HUDEP-2 (cell line): ENCODE measurements at regions not wholly inside any gene's neighbourhood (a gene's known extent, or its start where the extent isn't known, plus 50 kb on each side); places are given as distances from the start of the nearest gene placed in this dataset.

Experiments used
- DNase-seq, 76 experiments: peaks; one replicate each; lab custom pipeline; 2025; ENCODE audit not compliant: unreplicated experiment in 76 of 76; lab: John Stamatoyannopoulos, UW

DNA sequence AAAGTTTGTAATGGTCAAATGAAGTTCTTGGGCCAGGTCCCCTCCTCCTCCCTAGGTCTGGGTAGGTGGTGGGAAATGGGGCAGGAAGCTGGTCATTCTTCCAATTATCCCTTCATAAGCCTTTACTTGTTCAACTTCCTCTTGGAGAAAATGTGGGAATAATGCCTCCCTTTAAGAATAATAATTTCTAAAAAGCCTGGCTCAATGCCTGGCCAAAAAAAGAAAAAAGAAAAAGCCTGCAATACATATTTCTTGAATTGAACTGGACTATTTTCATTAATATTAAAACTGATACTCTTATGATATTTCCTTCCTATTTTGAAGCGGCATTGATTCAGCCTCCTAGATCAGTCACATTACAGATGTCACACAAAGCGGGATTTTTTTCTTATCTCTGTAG, 600.9 kb downstream of the CCDC171 start:
- DNase-seq, result no peak

DNA sequence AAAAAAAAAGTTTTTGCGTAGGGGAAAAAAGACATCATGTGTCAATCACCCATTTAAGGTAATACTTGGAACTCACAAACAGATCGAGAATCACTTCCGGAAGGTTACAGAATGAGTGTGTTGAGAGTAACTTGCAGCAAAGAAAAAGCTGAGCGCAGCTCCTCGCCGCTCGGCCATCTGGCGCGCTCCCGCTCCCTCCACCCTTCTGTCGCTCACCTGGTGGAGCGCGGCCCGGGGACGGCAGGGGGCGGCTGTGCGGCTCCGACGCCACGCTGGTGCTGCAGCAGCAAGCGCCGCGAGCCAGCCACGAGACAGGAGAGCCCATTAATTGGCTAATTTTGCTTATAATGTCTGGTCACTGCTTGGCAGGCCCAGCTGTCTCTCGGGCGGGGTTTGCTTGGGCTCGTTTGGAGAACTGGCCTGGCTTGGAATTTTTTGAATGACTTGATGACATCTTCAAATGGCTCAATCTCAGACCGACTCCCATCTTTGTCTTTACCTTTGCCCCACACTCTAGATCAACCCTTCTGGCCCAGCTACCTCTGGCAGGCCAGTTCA, 601.8 kb downstream of the CCDC171 start:
- no peak for DNase-seq

DNA sequence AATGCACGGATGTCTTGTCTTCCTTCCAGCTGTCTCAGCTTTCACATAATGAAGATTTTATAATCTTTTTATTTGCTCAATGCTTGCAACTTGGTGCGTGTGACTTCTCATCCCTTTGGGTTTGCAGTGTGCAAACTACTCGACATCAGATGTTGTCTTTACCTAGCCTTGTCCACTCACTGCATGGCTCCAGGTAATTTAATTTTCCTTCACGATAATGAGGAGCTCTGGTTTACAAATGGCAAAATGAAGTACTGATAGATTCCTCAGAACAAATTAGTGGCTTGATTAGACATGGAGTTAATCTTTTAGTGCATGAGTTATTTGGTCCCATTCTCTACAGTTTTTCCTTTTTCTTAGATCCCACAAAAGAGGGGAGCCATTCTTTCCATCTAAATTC, 603.0 kb downstream of the CCDC171 start:
- no peak for DNase-seq

DNA sequence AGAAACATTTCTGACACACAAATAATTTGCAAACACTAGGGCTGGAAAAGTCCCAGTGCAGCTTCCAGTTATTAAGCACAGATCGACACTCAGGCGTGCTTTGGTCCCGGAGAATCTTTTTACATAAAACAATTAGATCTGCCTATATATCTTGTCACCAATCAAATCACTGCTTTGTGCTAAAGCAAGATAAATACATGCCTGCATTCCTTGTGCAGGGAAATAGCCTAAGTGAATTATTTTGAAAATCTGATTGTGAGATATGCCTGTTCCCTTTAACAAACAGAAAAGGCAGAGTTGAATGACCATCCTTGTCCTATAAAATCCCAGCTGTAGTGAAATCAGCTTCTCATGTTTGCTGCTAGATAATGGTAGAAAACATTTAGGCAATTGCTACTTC, 604.4 kb downstream of the CCDC171 start:
- no peak for DNase-seq

DNA sequence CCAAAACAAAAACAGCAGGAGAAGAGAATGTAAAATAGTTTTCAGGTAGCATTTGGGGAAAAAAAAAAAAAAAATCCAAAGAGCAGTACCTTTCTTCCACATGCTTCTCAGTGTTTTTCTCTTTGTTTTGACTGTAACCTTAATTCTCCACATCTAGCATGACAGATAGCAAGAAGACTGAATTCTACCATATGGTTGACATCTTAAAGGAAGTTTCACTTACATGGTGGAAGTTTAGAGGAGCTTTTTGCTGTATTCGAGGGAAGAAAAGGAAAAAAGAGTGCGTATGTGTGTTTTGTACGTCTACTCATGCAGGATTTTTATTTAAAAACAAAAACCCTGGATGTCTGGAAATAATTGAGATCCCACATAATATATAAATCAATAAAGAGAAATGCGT, 604.8 kb downstream of the CCDC171 start:
- DNase-seq, result no peak

DNA sequence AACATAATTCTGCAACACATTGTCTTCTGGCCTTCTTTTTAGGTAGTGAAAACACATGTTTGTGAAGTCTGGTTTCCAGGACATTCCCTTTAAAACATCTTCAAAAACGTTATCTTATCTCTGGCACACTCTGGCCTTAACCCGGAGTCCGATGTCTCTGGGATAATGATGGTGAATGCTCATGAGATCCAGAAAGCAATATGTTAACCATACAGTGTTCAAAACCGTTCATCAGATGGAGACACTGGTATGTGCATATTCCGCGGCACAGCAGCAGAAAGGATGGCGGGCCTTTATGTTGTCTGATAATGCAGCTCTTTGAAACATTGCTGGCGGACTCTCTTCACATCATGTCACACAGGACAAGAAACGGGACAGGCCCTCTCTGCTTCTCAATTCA, 605.2 kb downstream of the CCDC171 start:
- DNase-seq, result no peak

DNA sequence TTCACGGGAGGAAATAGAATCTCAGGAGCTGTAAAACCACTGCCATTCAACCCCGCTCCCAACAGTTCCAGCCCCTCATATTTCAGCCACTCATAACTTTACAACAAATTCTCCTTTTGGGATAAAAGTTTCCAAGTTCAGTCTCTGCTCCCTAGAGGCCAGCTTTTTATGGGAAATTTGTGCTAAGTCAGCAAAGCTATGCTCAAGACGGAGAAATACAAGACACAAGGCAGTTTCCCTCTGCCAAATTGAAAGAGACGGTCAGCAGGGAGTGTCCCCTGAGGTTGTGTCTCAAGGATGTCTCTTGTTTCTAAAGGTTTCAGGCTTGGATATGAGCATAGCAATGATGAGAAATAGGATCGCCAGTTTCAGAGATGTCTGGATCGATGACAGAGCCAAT, 608.6 kb downstream of the CCDC171 start:
- no peak for DNase-seq

DNA sequence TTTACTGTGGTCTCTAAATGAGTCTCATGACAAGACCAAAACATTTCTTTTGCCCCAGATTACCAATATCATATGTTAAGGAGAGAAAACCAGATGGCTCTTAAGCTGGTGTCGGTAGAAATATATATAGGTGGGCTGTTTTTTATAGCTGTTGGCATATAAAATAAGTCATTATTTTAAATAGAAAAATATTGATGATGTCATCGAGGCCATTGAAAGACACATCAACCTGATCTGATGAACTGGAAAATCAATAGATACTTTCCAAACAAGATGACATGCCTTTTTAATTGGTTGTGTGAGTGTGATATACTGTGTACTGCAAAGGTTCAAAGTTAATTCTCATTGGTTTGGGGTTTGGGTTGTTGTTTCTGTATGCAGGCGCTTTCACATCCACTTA, 617.3 kb downstream of the CCDC171 start:
- no peak for DNase-seq

DNA sequence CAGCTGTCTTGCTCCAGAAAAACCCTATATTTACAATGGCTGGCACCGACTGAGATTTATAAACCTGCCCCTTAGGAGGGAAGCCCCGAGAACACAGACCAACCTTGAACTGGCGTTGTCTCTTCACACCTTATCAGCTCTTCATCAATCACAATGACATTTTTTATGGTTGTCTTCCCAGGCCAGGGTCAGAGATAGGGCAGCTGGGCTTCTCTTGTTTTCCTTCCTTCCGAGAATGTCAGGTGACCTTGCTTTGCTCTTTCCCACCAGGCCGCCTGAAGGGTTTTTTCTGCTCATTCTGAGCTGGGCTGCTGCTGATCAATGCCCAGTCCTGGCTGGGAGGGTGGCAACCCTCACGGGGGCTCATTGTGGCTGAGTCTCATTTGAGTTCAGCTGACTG, 619.1 kb downstream of the CCDC171 start:
- no peak for DNase-seq

DNA sequence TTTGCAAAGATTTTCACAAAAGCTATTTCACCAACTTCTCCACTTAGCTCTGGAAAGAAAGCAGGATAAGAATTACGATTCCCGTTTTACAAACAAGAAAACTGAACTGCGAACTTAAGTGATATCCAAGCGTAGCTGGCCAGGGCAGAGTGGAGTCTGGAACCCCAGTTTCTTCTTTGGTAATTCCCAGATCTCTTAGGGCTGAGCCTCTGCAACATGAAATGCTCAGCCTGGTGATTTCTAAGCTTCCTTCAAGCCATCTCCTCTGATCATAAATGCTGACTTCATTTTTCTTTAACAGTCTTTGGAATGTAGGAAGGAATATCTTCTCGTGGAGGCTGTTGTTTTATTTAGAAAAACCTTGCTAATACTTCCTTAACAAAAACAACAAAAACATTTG, 620.0 kb downstream of the CCDC171 start:
- DNase-seq, result no peak

DNA sequence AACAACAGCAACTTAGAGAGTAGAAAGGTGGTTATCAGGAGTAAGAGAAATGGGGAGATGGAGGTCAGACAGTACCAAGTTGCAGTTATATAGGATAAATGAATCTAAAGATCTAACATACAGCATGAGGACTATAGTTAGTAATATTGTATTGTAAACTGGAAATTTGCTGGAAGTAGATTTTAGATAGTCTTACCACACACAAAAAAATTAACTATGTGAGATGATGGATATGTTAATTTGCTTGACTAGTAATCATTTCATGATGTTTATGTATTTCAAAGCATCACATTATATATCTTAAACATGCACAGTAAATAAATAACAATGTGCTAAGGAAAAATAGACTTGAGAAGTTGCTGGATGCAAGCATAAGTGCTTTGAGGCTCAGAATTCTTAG, 622.1 kb downstream of the CCDC171 start:
- DNase-seq, result no peak

DNA sequence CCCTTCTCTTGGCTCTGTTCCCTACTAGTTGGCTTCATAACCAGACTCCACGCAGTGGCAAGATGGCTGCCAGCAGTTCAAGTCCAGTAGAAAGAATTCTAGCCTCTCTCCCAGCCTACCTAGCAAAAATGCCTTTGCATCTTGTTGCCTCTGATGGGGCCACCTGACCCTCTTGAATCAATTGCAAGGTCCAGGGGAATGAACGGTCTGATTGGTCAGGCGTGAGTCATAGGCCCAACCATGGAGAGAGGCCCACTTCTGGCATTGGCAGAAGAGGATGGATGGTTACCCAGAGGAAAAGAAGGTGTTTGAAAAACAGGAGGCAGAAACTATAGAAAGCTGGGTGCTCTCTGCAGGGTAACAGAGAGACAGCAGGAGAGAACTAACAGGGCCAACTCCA, 622.6 kb downstream of the CCDC171 start:
- no peak for DNase-seq

DNA sequence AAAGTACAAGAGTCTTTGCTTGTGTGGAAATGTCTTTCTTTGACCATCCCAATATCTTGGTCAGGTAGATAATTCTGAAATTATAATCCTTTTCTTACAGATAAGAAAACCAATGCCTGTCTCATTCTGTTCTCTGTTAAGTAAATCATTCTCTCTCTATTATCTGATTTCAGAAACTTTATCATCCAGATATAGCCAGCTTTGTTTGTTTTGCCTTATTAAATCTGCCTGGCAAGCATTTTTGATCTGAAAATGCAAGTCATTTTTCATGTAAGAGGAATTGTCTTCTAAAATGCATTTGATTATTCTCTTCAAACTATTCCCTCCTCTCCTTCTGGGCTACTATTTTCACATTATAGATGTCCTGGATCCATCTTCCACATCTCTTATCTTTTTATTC, 625.5 kb downstream of the CCDC171 start:
- DNase-seq, result no peak

DNA sequence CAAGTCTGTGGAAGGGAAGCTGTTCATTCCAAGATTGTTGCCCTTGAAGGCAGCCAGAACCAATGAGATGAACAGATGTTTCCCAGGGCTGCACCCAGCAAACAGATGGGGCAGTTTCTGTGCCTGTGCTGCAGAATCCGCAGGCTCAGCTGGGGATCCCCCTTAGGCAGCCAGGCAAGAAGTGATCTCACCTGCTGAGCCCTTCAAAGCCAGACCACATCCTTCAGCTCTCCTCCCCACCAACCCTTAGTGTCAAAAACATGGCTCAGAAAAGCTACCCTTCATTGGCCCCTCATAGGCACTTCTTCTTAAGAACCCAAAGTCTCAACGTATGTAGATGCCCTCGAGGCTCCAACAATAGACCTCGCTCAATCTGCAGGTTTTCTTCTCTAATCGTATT, 626.7 kb downstream of the CCDC171 start:
- no peak for DNase-seq

DNA sequence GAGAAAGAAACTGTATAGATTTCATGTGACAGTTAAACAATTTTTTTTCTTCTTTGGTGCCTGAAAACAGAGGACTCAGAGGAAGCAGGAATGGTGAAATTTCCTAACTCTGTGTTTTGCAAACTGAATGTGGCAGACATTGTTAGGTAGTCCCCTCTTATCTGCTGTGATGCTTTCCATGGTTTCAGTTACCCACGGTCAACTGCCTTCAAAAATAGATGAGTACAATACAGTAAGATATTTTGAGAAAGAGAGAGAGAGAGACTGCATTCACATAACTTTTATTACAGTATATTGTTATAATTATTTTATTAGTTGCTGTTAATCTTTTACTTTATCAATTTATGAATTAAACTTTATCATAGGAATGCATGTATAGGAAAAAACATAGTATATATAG, 627.2 kb downstream of the CCDC171 start:
- DNase-seq, result no peak

DNA sequence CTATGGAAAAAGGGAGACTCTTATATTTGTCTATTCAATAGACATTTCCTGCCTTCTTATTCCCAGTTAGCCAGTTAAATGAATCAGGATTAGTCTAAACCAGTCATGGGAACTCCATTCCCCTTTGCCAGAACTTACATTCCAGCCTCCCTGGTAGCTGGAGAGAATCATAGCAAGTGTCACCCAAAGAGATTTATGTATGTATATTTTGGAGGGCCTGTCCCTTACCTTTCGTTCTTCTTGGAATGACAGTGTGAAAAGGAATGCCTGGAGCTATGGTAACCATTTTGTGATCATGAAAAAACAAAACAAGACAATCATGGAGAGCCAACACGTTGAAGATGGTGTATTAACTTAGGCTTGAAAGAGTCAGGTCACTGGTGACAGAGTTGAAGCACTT, 627.7 kb downstream of the CCDC171 start:
- no peak for DNase-seq

DNA sequence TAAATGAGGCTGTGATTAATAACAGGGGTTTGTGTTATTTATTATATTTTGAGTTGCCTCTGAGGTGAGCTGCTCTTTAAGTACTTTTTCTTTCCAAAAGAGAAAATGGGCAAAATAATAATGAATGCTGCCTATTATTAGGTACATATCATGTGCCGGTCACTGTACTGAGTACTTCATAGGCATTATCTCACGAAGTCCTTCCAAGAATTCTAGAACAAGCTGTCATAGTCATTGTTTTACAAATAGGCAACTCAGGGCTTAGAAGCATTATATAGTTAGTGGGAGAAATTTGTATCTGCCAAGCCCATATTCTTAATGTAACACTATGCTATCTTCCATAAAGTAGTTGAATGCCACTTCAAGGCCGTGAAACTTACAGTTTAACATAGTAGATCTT, 628.7 kb downstream of the CCDC171 start:
- no peak for DNase-seq

DNA sequence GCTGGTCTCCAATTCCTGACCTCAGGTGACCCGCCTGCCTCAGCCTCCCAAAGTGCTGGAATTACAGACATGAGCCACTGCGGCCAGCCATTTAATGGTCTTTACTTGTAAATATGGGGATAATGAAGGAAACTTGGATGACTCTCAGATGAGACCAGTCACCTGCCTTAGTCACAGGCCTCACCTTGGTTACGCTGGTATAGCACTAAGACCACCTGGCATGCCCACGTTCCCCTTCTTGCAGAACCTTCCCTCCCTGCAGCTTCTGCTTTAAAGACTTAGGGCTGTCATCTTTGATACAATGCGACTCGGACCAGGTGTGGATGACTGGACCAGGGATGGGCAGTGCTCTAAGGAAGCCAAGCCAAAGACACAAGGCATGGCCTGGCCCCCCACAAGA, 629.9 kb downstream of the CCDC171 start:
- DNase-seq, result no peak

DNA sequence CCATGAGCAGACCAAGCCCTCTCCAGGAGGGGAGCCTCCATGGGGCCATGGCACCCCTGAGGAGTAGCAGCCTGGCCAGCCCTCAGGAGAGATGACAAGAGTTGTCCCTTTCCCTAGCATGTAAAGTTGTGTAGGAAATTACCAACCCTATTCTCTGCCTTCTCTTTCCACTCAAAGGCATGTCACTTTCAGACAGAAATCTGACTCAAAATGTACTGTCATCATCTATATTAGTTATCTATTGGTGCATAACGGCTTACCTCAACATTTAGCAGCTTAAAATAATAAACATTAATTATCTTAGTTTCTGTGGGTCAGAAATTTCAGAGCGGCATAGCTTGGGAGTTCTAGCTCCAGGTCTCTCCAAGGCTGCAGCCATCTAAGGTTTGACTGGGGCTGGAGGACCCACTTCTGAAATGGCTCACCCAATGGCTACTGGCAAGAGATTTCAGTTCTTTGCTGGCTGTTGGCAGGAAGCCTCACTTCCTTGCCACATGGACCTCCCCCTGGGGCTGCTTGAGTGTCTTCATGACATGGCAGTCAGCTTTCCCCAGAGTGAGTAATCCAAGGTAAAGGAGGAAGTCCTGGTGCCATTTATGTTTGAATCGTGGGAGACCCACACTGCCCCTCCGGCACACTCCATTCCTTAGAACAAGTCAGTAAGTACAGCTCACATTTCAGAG, 632.3 kb downstream of the CCDC171 start:
- no peak for DNase-seq

DNA sequence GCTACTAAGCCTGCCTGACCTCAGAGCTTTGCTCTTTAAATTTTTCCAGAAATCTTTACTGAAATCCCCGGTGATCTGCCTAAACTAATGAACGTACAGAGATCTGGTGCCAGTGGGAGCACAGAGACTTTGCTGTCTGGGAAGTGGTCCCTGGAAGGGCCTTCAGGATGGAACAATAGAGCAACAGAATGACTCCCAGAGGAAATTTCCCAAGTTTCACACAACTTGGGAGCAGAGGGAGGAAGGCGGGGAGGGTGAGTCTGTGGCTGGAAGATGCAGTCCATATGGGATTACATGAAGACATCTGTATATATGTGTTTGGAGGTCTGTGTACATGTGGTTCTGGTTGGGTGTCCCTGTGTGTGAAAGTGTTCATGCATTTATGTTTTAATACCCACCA, 638.3 kb downstream of the CCDC171 start:
- DNase-seq, result no peak

DNA sequence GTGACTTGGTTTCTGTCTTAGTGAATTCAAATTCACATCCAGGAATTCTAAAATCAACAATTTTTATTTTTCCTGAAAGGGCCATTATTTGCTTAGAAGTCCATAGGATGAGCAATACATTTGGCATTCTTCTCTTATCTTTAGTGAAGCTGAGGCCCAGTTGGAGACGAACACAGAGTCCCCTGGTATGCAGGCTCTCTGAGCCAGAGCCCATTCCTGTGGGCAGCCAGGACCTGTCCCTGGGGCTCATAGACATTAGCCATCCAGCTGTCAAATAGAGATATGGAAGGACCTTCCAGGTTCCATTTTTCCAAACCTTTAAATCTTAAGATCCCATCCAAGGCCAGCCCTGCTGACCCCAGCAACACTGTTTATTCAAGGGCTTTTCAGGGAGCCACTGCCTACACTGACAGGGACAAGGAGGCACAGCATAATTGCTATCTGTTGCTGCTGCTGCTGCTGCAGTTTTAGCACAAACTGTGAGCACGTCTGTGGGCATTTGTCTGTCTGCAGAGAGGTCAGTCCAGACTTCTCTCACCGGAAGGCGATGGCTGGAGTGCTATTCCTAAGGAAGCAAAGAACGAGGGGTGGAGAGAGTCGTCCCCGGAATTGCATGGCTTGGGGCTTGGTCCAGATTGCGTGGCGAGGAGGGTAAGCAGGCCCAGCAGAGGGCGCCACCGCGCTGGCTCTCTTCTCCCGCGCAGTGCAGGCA, 639.0 kb downstream of the CCDC171 start:
- DNase-seq, result peak in 43 of 76 experiments; percentile 2 to 56 (median 23)

DNA sequence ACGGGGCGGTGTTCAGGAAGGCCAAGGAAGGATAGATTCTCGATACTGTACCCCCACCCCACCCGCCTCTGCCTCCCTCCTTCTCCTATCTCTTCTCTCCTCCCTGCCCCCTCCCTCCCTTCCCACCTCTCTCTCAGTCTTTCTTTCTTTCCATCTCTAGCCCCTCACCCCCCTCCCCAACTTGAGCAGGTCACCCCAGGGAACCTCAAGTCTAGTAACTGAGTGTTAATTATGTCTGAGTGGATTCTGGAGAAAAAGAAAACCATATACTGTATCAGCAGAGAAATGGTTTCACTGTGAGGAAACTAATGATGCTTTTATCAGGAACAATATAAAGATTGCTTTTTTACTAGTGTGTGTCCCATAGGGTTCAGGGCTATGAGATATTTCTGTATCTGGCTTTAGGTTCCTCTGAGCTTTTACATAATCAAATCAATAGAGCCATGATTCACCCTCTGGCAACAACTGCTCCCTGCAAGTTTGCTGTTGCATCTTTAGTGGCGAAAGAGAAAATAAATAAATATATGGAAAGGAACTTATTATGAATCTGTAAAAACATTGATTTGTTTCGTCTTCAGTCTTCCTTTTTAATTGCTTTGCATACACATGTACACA, 639.7 kb downstream of the CCDC171 start:
- DNase-seq, result no peak
